ENCODE measurements at regions not wholly inside any gene's neighbourhood (a gene's known extent, or its start where the extent isn't known, plus 50 kb on each side); places are given as distances from the start of the nearest gene placed in this dataset.

GRCh38 chr9:79925326-79925725, 353.6 kb downstream of the TLE4 start:
- TF ChIP-seq EZH2 (IDR thresholded peaks at IDR 0.05; ENCODE audit: borderline replicate concordance, low read depth, low read length, severe bottlenecking) (no peak), POLR2AphosphoS5 (IDR thresholded peaks at IDR 0.05; ENCODE audit: insufficient read depth, low read depth, low read length) (no peak), CTCF (IDR thresholded peaks at IDR 0.05; ENCODE audit: extremely low read depth in 1 of 2, insufficient read depth in 1 of 2, low read depth in 1 of 2, low read length in 2 of 2) (no peak), POLR2A (IDR thresholded peaks at IDR 0.05; ENCODE audit: low read depth, low read length) (no peak), MAX (IDR thresholded peaks at IDR 0.05; ENCODE audit: insufficient read depth, insufficient read length) (no peak), JUN (IDR thresholded peaks at IDR 0.05; ENCODE audit: borderline replicate concordance, insufficient read depth, insufficient read length, low read depth) (no peak), MYC (IDR thresholded peaks at IDR 0.05; ENCODE audit: low read depth, low read length) (no peak), FOS (IDR thresholded peaks at IDR 0.05; ENCODE audit: borderline replicate concordance, insufficient read depth, low read length) (no peak)
